ENCODE measurements at regions not wholly inside any gene's neighbourhood (a gene's known extent, or its start where the extent isn't known, plus 50 kb on each side); places are given as distances from the start of the nearest gene placed in this dataset.
"Not testable (repeated sequence)": the region's sequence is repeated elsewhere in the genome, so short reads cannot be mapped to it uniquely, and the experiment has no call there.

- intact Hi-C loops (cut with DNase I): no loop called here
- H3K4me1 ChIP-seq: no peaks in the 10 kb centered on the region
- TF ChIP-seq POLR2A (IDR thresholded peaks at IDR 0.05): no peak
- TF ChIP-seq POLR2AphosphoS5 (IDR thresholded peaks at IDR 0.05; ENCODE audit: insufficient read depth in 1 of 2, low read depth in 1 of 2): no peak
- no peak for TF ChIP-seq CTCF (IDR thresholded peaks at IDR 0.05)
- H3K9me3 ChIP-seq: no peaks in the 10 kb centered on the region
- H3K4me3 ChIP-seq: no peak overlapping the region
- H3K36me3 ChIP-seq: no peaks in the 10 kb centered on the region
- H3K27me3 ChIP-seq: no peaks in the 10 kb centered on the region
- H3K27ac ChIP-seq: no peak overlapping the region
- DNase-seq (ENCODE audit: extremely low spot score in 2 of 2): no peak
These were observed 749.9 kb downstream of the ZBBX start for GRCh38 chr3:166630190-166630589.

- H3K4me1 ChIP-seq: no peaks in the 10 kb centered on the region
- intact Hi-C loops (cut with DNase I): no loop called here
- H3K9me3 ChIP-seq: no peaks in the 10 kb centered on the region
- no peak for DNase-seq (ENCODE audit: extremely low spot score in 2 of 2)
- TF ChIP-seq CTCF (IDR thresholded peaks at IDR 0.05) (no peak), POLR2AphosphoS5 (IDR thresholded peaks at IDR 0.05; ENCODE audit: insufficient read depth in 1 of 2, low read depth in 1 of 2) (no peak), POLR2A (IDR thresholded peaks at IDR 0.05) (no peak)
- H3K27ac ChIP-seq: no peak overlapping the region
- no peaks in the 10 kb centered on the region for H3K36me3 ChIP-seq
- H3K4me3 ChIP-seq: no peak overlapping the region
- H3K27me3 ChIP-seq: no peaks in the 10 kb centered on the region
These were observed 766.7 kb downstream of the ZBBX start for GRCh38 chr3:166613365-166613764.

GRCh38 chr3:166612761-166613160 is 767.3 kb downstream of the ZBBX start:
- H3K27me3 ChIP-seq; H3K9me3 ChIP-seq; H3K4me3 ChIP-seq; DNase-seq (ENCODE audit: extremely low spot score in 2 of 2); H3K4me1 ChIP-seq; intact Hi-C loops (cut with DNase I); H3K27ac ChIP-seq; H3K36me3 ChIP-seq: not testable (repeated sequence)

- H3K36me3 ChIP-seq: no peaks in the 10 kb centered on the region
- TF ChIP-seq POLR2AphosphoS5 (IDR thresholded peaks at IDR 0.05; ENCODE audit: insufficient read depth in 1 of 2, low read depth in 1 of 2) (no peak), CTCF (IDR thresholded peaks at IDR 0.05) (no peak), POLR2A (IDR thresholded peaks at IDR 0.05) (no peak)
- H3K4me1 ChIP-seq: no peaks in the 10 kb centered on the region
- no peak overlapping the region for H3K4me3 ChIP-seq
- intact Hi-C loops (cut with DNase I): no loop called here
- DNase-seq (ENCODE audit: extremely low spot score in 2 of 2): no peak
- no peaks in the 10 kb centered on the region for H3K9me3 ChIP-seq
- H3K27me3 ChIP-seq: no peaks in the 10 kb centered on the region
- H3K27ac ChIP-seq: no peak overlapping the region
These were observed 770.8 kb upstream of the BCHE start for GRCh38 chr3:166607933-166608521.

GRCh38 chr3:166606988-166607387 is 769.8 kb upstream of the BCHE start:
- TF ChIP-seq CTCF (IDR thresholded peaks at IDR 0.05) (no peak), POLR2A (IDR thresholded peaks at IDR 0.05) (no peak), POLR2AphosphoS5 (IDR thresholded peaks at IDR 0.05; ENCODE audit: insufficient read depth in 1 of 2, low read depth in 1 of 2) (no peak)
- H3K27ac ChIP-seq: no peak overlapping the region
- H3K4me3 ChIP-seq: no peak overlapping the region
- H3K4me1 ChIP-seq: no peaks in the 10 kb centered on the region
- DNase-seq (ENCODE audit: extremely low spot score in 2 of 2): no peak
- H3K27me3 ChIP-seq: no peaks in the 10 kb centered on the region
- no peaks in the 10 kb centered on the region for H3K9me3 ChIP-seq
- intact Hi-C loops (cut with DNase I): no loop called here
- no peaks in the 10 kb centered on the region for H3K36me3 ChIP-seq

Measured in vagina (tissue), 2 donors.